Omental fat pad (tissue), 3 donors: ENCODE measurements at regions not wholly inside any gene's neighbourhood (a gene's known extent, or its start where the extent isn't known, plus 50 kb on each side); places are given as distances from the start of the nearest gene placed in this dataset.

Source experiments
- ATAC-seq: fragments of 150-250 bp; one replicate; pipeline ENCODE4 v1.9.1; 2016; ENCODE audit warnings: mild to moderate bottlenecking, moderate library complexity; ENCODE audit not compliant: low FRiP score
- DNase-seq: peaks from one replicate; pipeline ENCODE4 v3.0.0-alpha.2; 2019; ENCODE audit warnings: low spot score
- CTCF ChIP-seq, 3 donors: fragments of 450-650 bp; IDR thresholded peaks; one replicate each; pipeline ENCODE4 v1.5.1; 2016 to 2017; ENCODE audit warnings: antibody characterized with exemption in 3 of 3, mild to moderate bottlenecking in 3 of 3, moderate library complexity in 2 of 3

GRCh38 chr3:110736332-110736731 is 335.3 kb upstream of the NECTIN3 start:
- no peak for DNase-seq
- no peak for ATAC-seq
- no peak for TF ChIP-seq CTCF (IDR thresholded peaks at IDR 0.05)

- no peak for ATAC-seq
- no peak for DNase-seq
- no peak for TF ChIP-seq CTCF (IDR thresholded peaks at IDR 0.05)
These were observed 333.1 kb upstream of the NECTIN3 start for GRCh38 chr3:110738531-110738930.

GRCh38 chr3:110741891-110742290 is 329.7 kb upstream of the NECTIN3 start:
- TF ChIP-seq CTCF (IDR thresholded peaks at IDR 0.05), result no peak
- DNase-seq (no peak), ATAC-seq (no peak)

- TF ChIP-seq CTCF (IDR thresholded peaks at IDR 0.05), result no peak
- DNase-seq, result no peak
- ATAC-seq, result no peak
These were observed 328.4 kb upstream of the NECTIN3 start for GRCh38 chr3:110743202-110743601.

- no peak for TF ChIP-seq CTCF (IDR thresholded peaks at IDR 0.05)
- DNase-seq (no peak), ATAC-seq (no peak)
These were observed 327.6 kb upstream of the NECTIN3 start for GRCh38 chr3:110743984-110744383.

- TF ChIP-seq CTCF (IDR thresholded peaks at IDR 0.05), result no peak
- no peak for DNase-seq
- ATAC-seq, result no peak
These were observed 326.9 kb upstream of the NECTIN3 start for GRCh38 chr3:110744723-110745122.

GRCh38 chr3:110749006-110749405 is 322.6 kb upstream of the NECTIN3 start:
- no peak for TF ChIP-seq CTCF (IDR thresholded peaks at IDR 0.05)
- ATAC-seq, result no peak
- no peak for DNase-seq
